ENCODE measurements at regions not wholly inside any gene's neighbourhood (a gene's known extent, or its start where the extent isn't known, plus 50 kb on each side); places are given as distances from the start of the nearest gene placed in this dataset.

- TF ChIP-seq EZH2 (IDR thresholded peaks at IDR 0.05; ENCODE audit: low read depth): no peak
- TF ChIP-seq, protein P1, sequence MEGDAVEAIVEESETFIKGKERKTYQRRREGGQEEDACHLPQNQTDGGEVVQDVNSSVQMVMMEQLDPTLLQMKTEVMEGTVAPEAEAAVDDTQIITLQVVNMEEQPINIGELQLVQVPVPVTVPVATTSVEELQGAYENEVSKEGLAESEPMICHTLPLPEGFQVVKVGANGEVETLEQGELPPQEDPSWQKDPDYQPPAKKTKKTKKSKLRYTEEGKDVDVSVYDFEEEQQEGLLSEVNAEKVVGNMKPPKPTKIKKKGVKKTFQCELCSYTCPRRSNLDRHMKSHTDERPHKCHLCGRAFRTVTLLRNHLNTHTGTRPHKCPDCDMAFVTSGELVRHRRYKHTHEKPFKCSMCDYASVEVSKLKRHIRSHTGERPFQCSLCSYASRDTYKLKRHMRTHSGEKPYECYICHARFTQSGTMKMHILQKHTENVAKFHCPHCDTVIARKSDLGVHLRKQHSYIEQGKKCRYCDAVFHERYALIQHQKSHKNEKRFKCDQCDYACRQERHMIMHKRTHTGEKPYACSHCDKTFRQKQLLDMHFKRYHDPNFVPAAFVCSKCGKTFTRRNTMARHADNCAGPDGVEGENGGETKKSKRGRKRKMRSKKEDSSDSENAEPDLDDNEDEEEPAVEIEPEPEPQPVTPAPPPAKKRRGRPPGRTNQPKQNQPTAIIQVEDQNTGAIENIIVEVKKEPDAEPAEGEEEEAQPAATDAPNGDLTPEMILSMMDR (conservative IDR thresholded peaks at IDR 0.05): no peak
These were observed 263.3 kb downstream of the TFCP2L1 start for GRCh38 chr2:121021685-121022084.
